Breast epithelium (tissue), 3 donors: ENCODE measurements at regions not wholly inside any gene's neighbourhood (a gene's known extent, or its start where the extent isn't known, plus 50 kb on each side); places are given as distances from the start of the nearest gene placed in this dataset.

ENCODE experiments used
- CTCF ChIP-seq, 3 donors: fragments of 450-650 bp; IDR thresholded peaks; one replicate each; pipeline ENCODE4 v1.5.1; 2016 to 2017; ENCODE audit warnings: antibody characterized with exemption in 3 of 3, mild to moderate bottlenecking in 3 of 3, moderate library complexity in 3 of 3
- POLR2A ChIP-seq: fragments of 450-650 bp; IDR thresholded peaks from one replicate; pipeline ENCODE4 v1.6.1; 2016; ENCODE audit warnings: antibody characterized with exemption, mild to moderate bottlenecking, moderate library complexity
- POLR2AphosphoS5 ChIP-seq, 3 donors: sonication (generic); formaldehyde crosslinking; IDR thresholded peaks; one replicate each; pipeline ENCODE4 v1.6.1; 2017; ENCODE audit warnings: antibody characterized with exemption in 3 of 3

- TF ChIP-seq POLR2AphosphoS5 (IDR thresholded peaks at IDR 0.05): no peak
- no peak for TF ChIP-seq CTCF (IDR thresholded peaks at IDR 0.05)
- TF ChIP-seq POLR2A: no peak
Measured at GRCh38 chr6:139844907-139845306, 470.5 kb upstream of the CITED2 start.
